NB4 (cell line): ENCODE measurements at regions not wholly inside any gene's neighbourhood (a gene's known extent, or its start where the extent isn't known, plus 50 kb on each side); places are given as distances from the start of the nearest gene placed in this dataset.
"Not testable (repeated sequence)": the region's sequence is repeated elsewhere in the genome, so short reads cannot be mapped to it uniquely, and the experiment has no call there.

Source experiments
- DNase-seq: peaks from one replicate; pipeline ENCODE4 v3.0.0; 2010; ENCODE audit warnings: low read depth
- H3K4me3 ChIP-seq: one replicate; pipeline ENCODE4 v1.5.1; 2011; ENCODE audit warnings: mild to moderate bottlenecking, low read depth, low read length, moderate library complexity
- CTCF ChIP-seq: IDR thresholded peaks from one replicate; pipeline ENCODE4 v1.5.1; 2012; ENCODE audit warnings: low read depth, low read length
- MAX ChIP-seq: IDR thresholded peaks from 2 replicates; pipeline ENCODE4 v1.6.1; 2011; ENCODE audit warnings: low read depth, low read length
- MYC ChIP-seq: IDR thresholded peaks from 2 replicates; pipeline ENCODE4 v1.6.1; 2011; ENCODE audit warnings: low read depth, low read length
- POLR2A ChIP-seq: IDR thresholded peaks from 2 replicates; pipeline ENCODE4 v1.6.1; 2011; ENCODE audit warnings: mild to moderate bottlenecking; ENCODE audit not compliant: insufficient read length; ENCODE audit errors: extremely low read depth

GRCh38 chr9:99488131-99489059, 266.3 kb downstream of the SEC61B start:
- TF ChIP-seq MAX, result no peak
- no peak for TF ChIP-seq CTCF
- no peak for TF ChIP-seq POLR2A
- no peak for TF ChIP-seq MYC
- no peak for DNase-seq
- H3K4me3 ChIP-seq, result no peak overlapping the region

- DNase-seq, result no peak
- no peak overlapping the region for H3K4me3 ChIP-seq
- no peak for TF ChIP-seq CTCF
- TF ChIP-seq MAX, result no peak
- no peak for TF ChIP-seq POLR2A
- no peak for TF ChIP-seq MYC
These were observed 267.0 kb downstream of the SEC61B start for GRCh38 chr9:99489060-99489413.

GRCh38 chr9:99490729-99491128, 268.6 kb downstream of the SEC61B start:
- H3K4me3 ChIP-seq, result no peak overlapping the region
- TF ChIP-seq POLR2A (no peak), CTCF (no peak), MYC (no peak), MAX (no peak)
- DNase-seq, result no peak

- no peak overlapping the region for H3K4me3 ChIP-seq
- TF ChIP-seq CTCF (no peak), MYC (no peak), MAX (no peak), POLR2A (no peak)
- DNase-seq, result peak; percentile 4
These were observed 269.5 kb downstream of the SEC61B start for GRCh38 chr9:99491408-99492158.

GRCh38 chr9:99497641-99498040, 275.6 kb downstream of the SEC61B start:
- H3K4me3 ChIP-seq, result no peak overlapping the region
- no peak for DNase-seq

GRCh38 chr9:99498979-99499378, 276.9 kb downstream of the SEC61B start:
- H3K4me3 ChIP-seq, DNase-seq: not testable (repeated sequence)

More at GRCh38 chr9:99497641-99498040, 275.6 kb downstream of the SEC61B start:
- TF ChIP-seq POLR2A, result no peak
- no peak for TF ChIP-seq MAX
- no peak for TF ChIP-seq CTCF
- TF ChIP-seq MYC, result no peak
